CD4-positive, alpha-beta T cell treated with Interleukin-6 for 4 hours (primary cell): ENCODE measurements at regions not wholly inside any gene's neighbourhood (a gene's known extent, or its start where the extent isn't known, plus 50 kb on each side); places are given as distances from the start of the nearest gene placed in this dataset.

Experiments used
- DNase-seq: peaks from one replicate; pipeline ENCODE4 v3.0.0-alpha.2; 2020; ENCODE audit warnings: mixed read lengths

- DNase-seq: no peak
Measured at GRCh38 chr1:91092503-91092902, 70.7 kb upstream of the ZNF644 start.

- no peak for DNase-seq
Measured at GRCh38 chr1:91091812-91092211, 70.0 kb upstream of the ZNF644 start.

GRCh38 chr1:91080650-91081049, 58.8 kb upstream of the ZNF644 start:
- no peak for DNase-seq

GRCh38 chr1:91078859-91079258, 57.0 kb upstream of the ZNF644 start:
- no peak for DNase-seq

- DNase-seq: no peak
Measured at GRCh38 chr1:91076834-91077233, 55.0 kb upstream of the ZNF644 start.

GRCh38 chr1:91075233-91076135, 53.6 kb upstream of the ZNF644 start:
- no peak for DNase-seq

GRCh38 chr1:91073299-91073698, 51.5 kb upstream of the ZNF644 start:
- DNase-seq: no peak

GRCh38 chr1:91071838-91072237, 50.0 kb upstream of the ZNF644 start:
- DNase-seq: no peak
